ENCODE measurements at regions not wholly inside any gene's neighbourhood (a gene's known extent, or its start where the extent isn't known, plus 50 kb on each side); places are given as distances from the start of the nearest gene placed in this dataset.

DNA sequence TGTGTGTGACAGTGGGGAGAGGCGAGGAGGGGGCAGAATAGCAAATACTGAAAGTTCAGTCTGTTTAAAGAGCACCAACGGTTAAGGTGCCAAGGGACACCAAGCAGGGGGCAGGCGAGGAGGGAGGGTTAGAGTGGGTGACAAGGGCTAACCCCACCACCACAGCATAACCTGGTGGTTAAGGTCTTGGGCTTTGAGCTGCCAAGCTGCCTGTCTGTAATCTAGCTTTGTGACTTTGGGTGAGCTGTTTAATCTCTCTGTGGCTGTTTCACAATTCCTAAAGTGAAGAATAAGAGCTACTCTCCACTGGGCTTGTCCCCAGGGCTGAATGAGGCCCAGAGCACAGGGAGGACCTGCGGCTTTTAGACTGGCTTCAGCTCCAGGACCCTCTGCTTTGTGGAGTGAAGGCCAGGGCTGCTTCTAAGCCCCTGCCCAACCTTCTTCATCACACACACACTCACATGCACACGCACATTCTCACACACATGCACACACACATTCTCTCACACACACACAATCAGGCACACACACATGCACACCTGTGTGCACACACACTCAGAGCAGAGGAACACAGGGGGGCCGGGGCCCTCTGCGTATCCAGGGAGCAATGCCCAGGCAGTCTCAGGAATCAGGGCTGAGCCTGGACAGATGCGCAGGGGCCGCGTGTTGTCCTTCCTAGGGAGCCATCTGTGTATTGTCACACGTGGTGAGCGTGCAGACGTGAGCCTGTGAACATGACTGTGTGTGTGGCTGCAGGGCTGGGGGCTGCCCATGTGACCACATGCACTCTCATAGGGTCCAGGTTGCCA, 101.6 kb upstream of the TARDBP start:
- TF ChIP-seq CTCF (IDR thresholded peaks at IDR 0.05; ENCODE audit: borderline replicate concordance, extremely low read depth, low read length, poor library complexity, severe bottlenecking), result no peak
- TF ChIP-seq EZH2 (IDR thresholded peaks at IDR 0.05; ENCODE audit: borderline replicate concordance, low read depth, low read length, severe bottlenecking), result no peak

Measured in DND-41 (cell line).